Upper lobe of left lung (tissue), 6 donors: ENCODE measurements at regions not wholly inside any gene's neighbourhood (a gene's known extent, or its start where the extent isn't known, plus 50 kb on each side); places are given as distances from the start of the nearest gene placed in this dataset.

Source experiments
- ATAC-seq, 2 donors: fragments of 200-7000 bp; cut with Tn5 transposase; one replicate each; pipeline ENCODE4 v1.9.1; 2022; ENCODE audit warnings: mild to moderate bottlenecking in 2 of 2, moderate library complexity in 2 of 2; ENCODE audit not compliant: low FRiP score in 2 of 2
- DNase-seq, 2 donors: peaks; one replicate each; pipeline ENCODE4 v3.0.0-alpha.2; 2019 to 2020
- H3K27ac ChIP-seq, 4 donors: fragments of 200-600 bp; sonication (generic); one replicate each; pipeline ENCODE4 v1.5.1; 2016 to 2019
- H3K27me3 ChIP-seq, 4 donors: fragments of 200-600 bp; sonication (generic); one replicate each; pipeline ENCODE4 v1.5.1; 2017 to 2019
- H3K36me3 ChIP-seq, 4 donors: fragments of 200-600 bp; sonication (generic); one replicate each; pipeline ENCODE4 v1.5.1; 2016 to 2019
- H3K4me1 ChIP-seq, 4 donors: fragments of 200-600 bp; sonication (generic); one replicate each; pipeline ENCODE4 v1.5.1; 2018 to 2019
- H3K4me3 ChIP-seq, 4 donors: fragments of 200-600 bp; sonication (generic); one replicate each; pipeline ENCODE4 v1.5.1; 2017 to 2019; ENCODE audit warnings: mild to moderate bottlenecking in 2 of 4, moderate library complexity in 1 of 4
- H3K9me3 ChIP-seq, 4 donors: fragments of 200-600 bp; sonication (generic); one replicate each; pipeline ENCODE4 v1.5.1; 2018 to 2019
- EP300 ChIP-seq, 4 donors: sonication (generic); formaldehyde crosslinking; IDR thresholded peaks; one replicate each; pipeline ENCODE4 v1.5.1; 2017; ENCODE audit warnings: antibody characterized with exemption in 4 of 4, control low read depth in 2 of 4
- POLR2A ChIP-seq, 4 donors: fragments of 450-650 bp; IDR thresholded peaks; one replicate each; pipeline ENCODE4 v1.5.1; 2016 to 2017; ENCODE audit warnings: antibody characterized with exemption in 4 of 4, mild to moderate bottlenecking in 2 of 4
- POLR2AphosphoS5 ChIP-seq, 2 donors: sonication (generic); formaldehyde crosslinking; IDR thresholded peaks; one replicate each; pipeline ENCODE4 v1.5.1; 2017; ENCODE audit warnings: antibody characterized with exemption in 2 of 2
- WGBS, 2 donors: methylation state at CpG; one replicate each; pipeline ENCODE4 v1.1.5; 2017 to 2018; 5-methylcytosine and 5-hydroxymethylcytosine counted together
- TF ChIP-seq, protein P1 (sequence below), 6 experiments: fragments of 450-650 bp in 4 of 6; fragments of 200-600 bp in 2 of 6; sonication (generic) in 2 of 6; IDR thresholded peaks; one replicate each; pipeline ENCODE4 v1.5.1; 2016 to 2019; ENCODE audit warnings: antibody characterized with exemption in 6 of 6
- donor health status: DM: no; HTN: no; CAD: no; lungs with moderate emphysema.
- donor health status: DM: no; HTN: yes; CAD: no; lungs with severe emphysema.

- no peaks in the 10 kb centered on the region for H3K27me3 ChIP-seq
- DNase-seq (no peak), ATAC-seq (no peak)
- TF ChIP-seq POLR2AphosphoS5 (IDR thresholded peaks at IDR 0.05) (no peak), POLR2A (IDR thresholded peaks at IDR 0.05) (no peak), EP300 (IDR thresholded peaks at IDR 0.05) (no peak)
- TF ChIP-seq, protein P1, sequence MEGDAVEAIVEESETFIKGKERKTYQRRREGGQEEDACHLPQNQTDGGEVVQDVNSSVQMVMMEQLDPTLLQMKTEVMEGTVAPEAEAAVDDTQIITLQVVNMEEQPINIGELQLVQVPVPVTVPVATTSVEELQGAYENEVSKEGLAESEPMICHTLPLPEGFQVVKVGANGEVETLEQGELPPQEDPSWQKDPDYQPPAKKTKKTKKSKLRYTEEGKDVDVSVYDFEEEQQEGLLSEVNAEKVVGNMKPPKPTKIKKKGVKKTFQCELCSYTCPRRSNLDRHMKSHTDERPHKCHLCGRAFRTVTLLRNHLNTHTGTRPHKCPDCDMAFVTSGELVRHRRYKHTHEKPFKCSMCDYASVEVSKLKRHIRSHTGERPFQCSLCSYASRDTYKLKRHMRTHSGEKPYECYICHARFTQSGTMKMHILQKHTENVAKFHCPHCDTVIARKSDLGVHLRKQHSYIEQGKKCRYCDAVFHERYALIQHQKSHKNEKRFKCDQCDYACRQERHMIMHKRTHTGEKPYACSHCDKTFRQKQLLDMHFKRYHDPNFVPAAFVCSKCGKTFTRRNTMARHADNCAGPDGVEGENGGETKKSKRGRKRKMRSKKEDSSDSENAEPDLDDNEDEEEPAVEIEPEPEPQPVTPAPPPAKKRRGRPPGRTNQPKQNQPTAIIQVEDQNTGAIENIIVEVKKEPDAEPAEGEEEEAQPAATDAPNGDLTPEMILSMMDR (IDR thresholded peaks at IDR 0.05) = no peak
- no peak overlapping the region for H3K27ac ChIP-seq
- no peak overlapping the region for H3K4me3 ChIP-seq
- no peaks in the 10 kb centered on the region for H3K36me3 ChIP-seq
- WGBS, 2 donors = 63 to 67% methylated on average over 3 of the region's 3 CpGs
- no peaks in the 10 kb centered on the region for H3K4me1 ChIP-seq
- no peaks in the 10 kb centered on the region for H3K9me3 ChIP-seq
Observed at GRCh38 chr16:51682905-51683304, 531.8 kb upstream of the SALL1 start.

GRCh38 chr16:51674615-51675014 is 523.5 kb upstream of the SALL1 start:
- WGBS, 2 donors = 90 to 94% methylated on average over 4 of the region's 4 CpGs
- Histone ChIP-seq H3K4me1 (no peaks in the 10 kb centered on the region), H3K36me3 (no peaks in the 10 kb centered on the region), H3K27ac (no peak overlapping the region), H3K27me3 (no peaks in the 10 kb centered on the region), H3K9me3 (no peaks in the 10 kb centered on the region), H3K4me3 (no peak overlapping the region)
- ATAC-seq = no peak
- DNase-seq = peak in 1 of 2 donors; percentile 8
- TF ChIP-seq, protein P1 (IDR thresholded peaks at IDR 0.05) = no peak
- TF ChIP-seq POLR2A (IDR thresholded peaks at IDR 0.05) (no peak), EP300 (IDR thresholded peaks at IDR 0.05) (no peak), POLR2AphosphoS5 (IDR thresholded peaks at IDR 0.05) (no peak)

DNA sequence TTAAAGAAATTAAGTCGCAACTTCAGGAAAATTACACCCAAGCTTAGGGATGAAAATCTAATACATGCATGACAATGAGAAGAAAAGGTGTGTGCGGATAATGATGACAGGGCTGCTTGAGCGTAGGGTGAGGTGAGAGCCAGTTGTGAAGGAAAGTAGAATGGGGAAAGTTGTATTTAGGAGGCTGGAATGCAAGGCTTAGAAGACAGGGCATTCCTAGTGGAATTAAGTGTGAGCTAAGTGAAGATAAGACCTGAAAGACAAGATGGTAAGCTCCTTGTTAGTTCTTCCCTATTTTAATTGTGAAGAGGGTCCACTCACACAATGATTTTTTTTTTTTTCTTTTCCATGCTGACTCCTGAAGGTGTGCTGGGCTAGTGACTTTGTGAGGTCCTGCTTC is 519.5 kb upstream of the SALL1 start:
- Histone ChIP-seq H3K9me3 (no peaks in the 10 kb centered on the region), H3K27me3 (no peaks in the 10 kb centered on the region), H3K4me1 (no peaks in the 10 kb centered on the region), H3K27ac (no peak overlapping the region), H3K36me3 (no peaks in the 10 kb centered on the region), H3K4me3 (no peak overlapping the region)
- DNase-seq = no peak
- ATAC-seq = no peak
- no peak for TF ChIP-seq EP300 (IDR thresholded peaks at IDR 0.05)
- TF ChIP-seq, protein P1 (IDR thresholded peaks at IDR 0.05) = no peak
- no peak for TF ChIP-seq POLR2AphosphoS5 (IDR thresholded peaks at IDR 0.05)
- no peak for TF ChIP-seq POLR2A (IDR thresholded peaks at IDR 0.05)
- WGBS, 2 donors = 82 to 83% methylated on average over 3 of the region's 3 CpGs

- no peak for ATAC-seq
- no peaks in the 10 kb centered on the region for H3K9me3 ChIP-seq
- H3K36me3 ChIP-seq = no peaks in the 10 kb centered on the region
- TF ChIP-seq POLR2AphosphoS5 (IDR thresholded peaks at IDR 0.05) = no peak
- TF ChIP-seq, protein P1 (IDR thresholded peaks at IDR 0.05) = no peak
- TF ChIP-seq POLR2A (IDR thresholded peaks at IDR 0.05) = no peak
- TF ChIP-seq EP300 (IDR thresholded peaks at IDR 0.05) = no peak
- H3K27ac ChIP-seq = no peak overlapping the region
- H3K4me1 ChIP-seq = no peaks in the 10 kb centered on the region
- H3K27me3 ChIP-seq = no peaks in the 10 kb centered on the region
- DNase-seq = no peak
- WGBS, 2 donors = 45 to 55% methylated on average over 6 of the region's 6 CpGs
- H3K4me3 ChIP-seq = no peak overlapping the region
Observed at GRCh38 chr16:51666821-51667220, 515.8 kb upstream of the SALL1 start.

DNA sequence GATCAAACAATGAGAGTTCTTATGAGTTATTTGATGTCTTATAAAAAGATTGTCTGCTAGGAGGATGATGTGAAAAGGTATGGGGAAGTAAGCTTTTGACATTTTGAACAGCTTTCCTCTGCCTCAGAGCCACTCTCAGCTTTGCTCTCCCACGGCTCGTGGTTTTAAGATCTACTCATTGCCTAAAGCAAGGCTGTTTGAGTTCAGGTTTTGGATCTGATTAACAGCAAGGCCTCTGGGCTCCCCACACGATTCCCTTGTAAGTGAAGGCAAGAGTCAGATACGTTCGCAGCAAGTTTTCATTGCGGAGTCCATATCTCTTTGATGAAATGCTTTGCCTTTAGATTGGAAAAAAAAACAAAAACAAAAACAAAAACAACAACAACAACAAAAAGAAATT is 515.0 kb upstream of the SALL1 start:
- H3K36me3 ChIP-seq = no peaks in the 10 kb centered on the region
- no peak overlapping the region for H3K4me3 ChIP-seq
- WGBS, 2 donors = 77 to 88% methylated on average over 6 of the region's 6 CpGs
- DNase-seq = no peak
- TF ChIP-seq, protein P1 (IDR thresholded peaks at IDR 0.05) = no peak
- TF ChIP-seq POLR2A (IDR thresholded peaks at IDR 0.05) = no peak
- no peak for TF ChIP-seq EP300 (IDR thresholded peaks at IDR 0.05)
- TF ChIP-seq POLR2AphosphoS5 (IDR thresholded peaks at IDR 0.05) = no peak
- H3K27ac ChIP-seq = no peak overlapping the region
- no peaks in the 10 kb centered on the region for H3K9me3 ChIP-seq
- no peaks in the 10 kb centered on the region for H3K4me1 ChIP-seq
- H3K27me3 ChIP-seq = no peaks in the 10 kb centered on the region
- no peak for ATAC-seq
